Neuronal stem cell (in vitro differentiated cells): ENCODE measurements at regions not wholly inside any gene's neighbourhood (a gene's known extent, or its start where the extent isn't known, plus 50 kb on each side); places are given as distances from the start of the nearest gene placed in this dataset.

ENCODE experiments used
- DNase-seq: peaks from one replicate; pipeline ENCODE4 v3.0.0-alpha.2; 2013; ENCODE audit warnings: low spot score
- H2AFZ ChIP-seq: one replicate; pipeline ENCODE4 v1.6.1; 2013; ENCODE audit warnings: mild to moderate bottlenecking, low read length, inconsistent platforms
- H2AK5ac ChIP-seq: 2 replicates; pipeline ENCODE4 v1.6.1; 2013; ENCODE audit warnings: low read depth, mild to moderate bottlenecking, inconsistent platforms, low read length, moderate library complexity, mixed read lengths
- H2BK120ac ChIP-seq: 2 replicates; pipeline ENCODE4 v1.6.1; 2013; ENCODE audit warnings: low read depth, mild to moderate bottlenecking, inconsistent platforms, low read length, moderate library complexity, mixed read lengths
- H2BK12ac ChIP-seq: one replicate; pipeline ENCODE4 v1.6.1; 2013; ENCODE audit warnings: low read length, inconsistent platforms
- H2BK15ac ChIP-seq: 2 replicates; pipeline ENCODE4 v1.6.1; 2013; ENCODE audit warnings: mild to moderate bottlenecking, low read length, inconsistent platforms, mixed read lengths
- H2BK5ac ChIP-seq: one replicate; pipeline ENCODE4 v1.6.1; 2013; ENCODE audit warnings: inconsistent platforms, mild to moderate bottlenecking, low read length, moderate library complexity
- H3K14ac ChIP-seq: one replicate; pipeline ENCODE4 v1.6.1; 2013; ENCODE audit warnings: low read length, inconsistent platforms
- H3K18ac ChIP-seq: 2 replicates; pipeline ENCODE4 v1.6.1; 2013; ENCODE audit warnings: low read length, inconsistent platforms
- H3K23ac ChIP-seq: 2 replicates; pipeline ENCODE4 v1.6.1; 2013; ENCODE audit warnings: low read depth, mild to moderate bottlenecking, mixed read lengths, low read length, inconsistent platforms; ENCODE audit not compliant: poor library complexity
- H3K27ac ChIP-seq: replicated peaks from 3 replicates; pipeline ENCODE4 v1.5.1; 2013; ENCODE audit warnings: low read length, inconsistent platforms
- H3K27me3 ChIP-seq, 3 experiments: 2 replicates each; pipeline ENCODE4 v1.6.1; 2013; ENCODE audit warnings: low read length in 3 of 3, mild to moderate bottlenecking in 2 of 3, inconsistent platforms in 1 of 3, low read depth in 1 of 3, mixed read lengths in 1 of 3, moderate library complexity in 1 of 3; ENCODE audit not compliant: control insufficient read depth in 3 of 3, insufficient read depth in 3 of 3
- H3K36me3 ChIP-seq, 2 donors: replicated peaks in 1 of 2; 2 replicates each; pipeline ENCODE4 v1.6.1; 2013; ENCODE audit warnings: low read length in 2 of 2; ENCODE audit not compliant: control insufficient read depth in 2 of 2, insufficient read depth in 2 of 2
- H3K4ac ChIP-seq: 2 replicates; pipeline ENCODE4 v1.6.1; 2013; ENCODE audit warnings: inconsistent platforms, mild to moderate bottlenecking, low read length, moderate library complexity
- H3K4me1 ChIP-seq, 2 donors: 1 replicate in 1 of 2; 2 replicates in 1 of 2; pipeline ENCODE4 v1.6.1; 2013; ENCODE audit warnings: low read length in 2 of 2, low read depth in 1 of 2; ENCODE audit not compliant: control insufficient read depth in 2 of 2, insufficient read depth in 1 of 2
- H3K4me2 ChIP-seq: one replicate; pipeline ENCODE4 v1.6.1; 2013; ENCODE audit warnings: mild to moderate bottlenecking, low read length, inconsistent platforms; ENCODE audit not compliant: insufficient read depth, poor library complexity, severe bottlenecking
- H3K4me3 ChIP-seq, 2 donors: 2 replicates each; pipeline ENCODE4 v1.5.1; 2013; ENCODE audit warnings: low read length in 2 of 2, mild to moderate bottlenecking in 2 of 2, inconsistent platforms in 1 of 2, moderate library complexity in 1 of 2
- H3K79me1 ChIP-seq: one replicate; pipeline ENCODE4 v1.6.1; 2013; ENCODE audit warnings: low read depth, mild to moderate bottlenecking, inconsistent platforms, low read length, moderate library complexity
- H3K9ac ChIP-seq: one replicate; pipeline ENCODE4 v1.6.1; 2013; ENCODE audit warnings: mild to moderate bottlenecking, low read depth, low read length, inconsistent platforms; ENCODE audit not compliant: poor library complexity
- H3K9me3 ChIP-seq, 2 donors: replicated peaks in 1 of 2; 2 replicates each; pipeline versions ENCODE3 to v1.6.1; 2013; ENCODE audit warnings: low read length in 2 of 2, mild to moderate bottlenecking in 2 of 2, inconsistent platforms in 1 of 2, low read depth in 1 of 2, mixed read lengths in 1 of 2, moderate library complexity in 1 of 2; ENCODE audit not compliant: control insufficient read depth in 2 of 2, insufficient read depth in 1 of 2
- H4K8ac ChIP-seq: one replicate; pipeline ENCODE4 v1.6.1; 2013; ENCODE audit warnings: low read depth, mild to moderate bottlenecking, inconsistent platforms, low read length, moderate library complexity
- H4K91ac ChIP-seq: one replicate; pipeline ENCODE4 v1.6.1; 2013; ENCODE audit warnings: low read length, low read depth, mild to moderate bottlenecking, inconsistent platforms; ENCODE audit not compliant: poor library complexity
- WGBS, 2 donors: extraction: QIAGEN DNeasy Blood & Tissue Kit; methylation state at CpG; one replicate each; pipeline ENCODE4 v1.1.7; 2013; ENCODE audit warnings: missing lambda C conversion rate in 2 of 2, mixed read lengths in 1 of 2; ENCODE audit not compliant: insufficient read length in 2 of 2, insufficient replicate concordance in 1 of 2; ENCODE audit errors: extremely low coverage in 2 of 2; 5-methylcytosine and 5-hydroxymethylcytosine counted together

DNA sequence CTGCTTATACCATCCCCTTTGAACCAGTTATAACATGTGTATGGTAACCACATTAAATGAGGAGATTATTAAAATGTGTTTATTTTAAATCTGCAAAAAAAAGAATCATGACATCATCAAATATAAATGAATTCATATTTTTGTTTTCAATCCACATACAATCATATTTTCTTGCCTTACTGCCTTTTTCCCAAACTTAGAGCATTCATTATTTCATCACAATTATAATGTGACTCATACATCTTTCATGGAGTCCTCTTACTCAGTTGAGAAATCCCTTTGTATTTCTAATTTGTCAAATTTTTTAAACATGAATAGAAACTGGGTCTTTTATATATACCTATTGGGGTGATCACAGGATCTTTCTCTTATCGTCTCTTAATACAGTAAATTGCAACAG lies 909.6 kb downstream of the DSC3 start:
- no peak overlapping the region for H3K23ac ChIP-seq
- no peak overlapping the region for H3K27ac ChIP-seq
- no peaks in the 10 kb centered on the region for H3K36me3 ChIP-seq
- no peak overlapping the region for H3K14ac ChIP-seq
- H3K4me2 ChIP-seq = no peak overlapping the region
- H3K27me3 ChIP-seq = no peaks in the 10 kb centered on the region
- H3K9ac ChIP-seq = no peak overlapping the region
- H2AFZ ChIP-seq = no peak overlapping the region
- H4K91ac ChIP-seq = no peak overlapping the region
- no peaks in the 10 kb centered on the region for H3K79me1 ChIP-seq
- no peaks in the 10 kb centered on the region for H3K9me3 ChIP-seq
- no peak overlapping the region for H2BK15ac ChIP-seq
- no peak overlapping the region for H2AK5ac ChIP-seq
- H4K8ac ChIP-seq = no peak overlapping the region
- no CpG with 5 or more reads among the region's 1 CpG for WGBS, 2 donors
- H2BK12ac ChIP-seq = no peak overlapping the region
- no peak overlapping the region for H3K4me3 ChIP-seq
- DNase-seq = no peak
- no peak overlapping the region for H3K18ac ChIP-seq
- no peak overlapping the region for H2BK5ac ChIP-seq
- H3K4ac ChIP-seq = no peak overlapping the region
- H2BK120ac ChIP-seq = no peak overlapping the region
- no peaks in the 10 kb centered on the region for H3K4me1 ChIP-seq

DNA sequence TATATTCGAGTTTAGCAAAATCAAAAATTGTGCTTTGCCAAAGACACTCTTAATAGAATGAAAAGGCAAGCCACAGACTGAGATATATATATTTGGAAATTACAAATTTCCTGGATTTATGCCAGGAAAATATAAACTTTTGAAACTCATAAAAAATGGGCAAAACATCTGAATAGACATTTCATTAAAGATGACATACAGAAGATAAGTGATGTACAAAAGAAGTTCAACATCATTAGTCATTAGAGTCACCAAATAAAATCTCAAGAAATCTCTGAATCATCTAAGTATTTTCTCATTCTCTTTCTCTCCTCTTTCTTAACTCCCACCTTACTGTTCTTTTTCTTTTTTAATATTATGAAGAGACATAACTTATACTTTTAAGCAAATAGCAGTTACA lies 921.1 kb downstream of the DSC3 start:
- Histone ChIP-seq H4K91ac (no peak overlapping the region), H3K4ac (no peak overlapping the region), H2AK5ac (no peak overlapping the region), H3K27ac (no peak overlapping the region), H3K36me3 (no peaks in the 10 kb centered on the region), H3K79me1 (no peaks in the 10 kb centered on the region), H2BK12ac (no peak overlapping the region), H4K8ac (no peak overlapping the region), H3K9me3 (no peaks in the 10 kb centered on the region), H3K23ac (no peak overlapping the region), H2BK5ac (no peak overlapping the region), H3K4me1 (no peaks in the 10 kb centered on the region), H2BK15ac (no peak overlapping the region), H3K14ac (no peak overlapping the region), H2BK120ac (no peak overlapping the region), H2AFZ (no peak overlapping the region), H3K18ac (no peak overlapping the region), H3K9ac (no peak overlapping the region), H3K27me3 (no peaks in the 10 kb centered on the region), H3K4me2 (no peak overlapping the region), H3K4me3 (no peak overlapping the region)
- WGBS, 2 donors = no CpG with 5 or more reads among the region's 1 CpG
- DNase-seq = no peak

DNA sequence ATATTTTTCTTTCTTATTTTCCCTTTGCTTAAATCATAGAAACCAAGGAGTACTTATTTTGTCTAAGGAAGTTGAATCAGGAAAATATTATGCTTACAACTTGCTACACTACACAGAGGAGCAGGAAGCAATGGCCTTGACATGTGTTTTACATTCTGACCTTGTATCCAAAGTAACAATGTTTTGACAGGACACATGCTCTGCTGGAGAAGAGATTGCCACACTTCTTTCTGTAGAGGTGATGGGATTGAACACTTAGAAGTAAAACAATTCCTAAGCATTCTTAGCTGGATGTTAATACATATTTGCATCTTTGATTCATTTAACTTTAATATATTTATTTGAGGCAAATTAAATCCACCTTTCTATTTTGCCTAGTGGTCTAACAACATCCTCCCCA lies 929.1 kb downstream of the DSC3 start:
- no peak overlapping the region for H4K8ac ChIP-seq
- no peak for DNase-seq
- no peak overlapping the region for H3K18ac ChIP-seq
- no peaks in the 10 kb centered on the region for H3K79me1 ChIP-seq
- H2BK15ac ChIP-seq = no peak overlapping the region
- H3K27me3 ChIP-seq = no peaks in the 10 kb centered on the region
- no peak overlapping the region for H3K4ac ChIP-seq
- H3K14ac ChIP-seq = no peak overlapping the region
- no peak overlapping the region for H2AK5ac ChIP-seq
- no peak overlapping the region for H3K27ac ChIP-seq
- H2AFZ ChIP-seq = no peak overlapping the region
- no peak overlapping the region for H3K23ac ChIP-seq
- H2BK120ac ChIP-seq = no peak overlapping the region
- H3K4me2 ChIP-seq = no peak overlapping the region
- H3K9ac ChIP-seq = no peak overlapping the region
- no peak overlapping the region for H4K91ac ChIP-seq
- H2BK12ac ChIP-seq = no peak overlapping the region
- H3K4me3 ChIP-seq = no peak overlapping the region
- no peak overlapping the region for H2BK5ac ChIP-seq
- H3K36me3 ChIP-seq = no peaks in the 10 kb centered on the region
- no peaks in the 10 kb centered on the region for H3K9me3 ChIP-seq
- no peaks in the 10 kb centered on the region for H3K4me1 ChIP-seq

DNA sequence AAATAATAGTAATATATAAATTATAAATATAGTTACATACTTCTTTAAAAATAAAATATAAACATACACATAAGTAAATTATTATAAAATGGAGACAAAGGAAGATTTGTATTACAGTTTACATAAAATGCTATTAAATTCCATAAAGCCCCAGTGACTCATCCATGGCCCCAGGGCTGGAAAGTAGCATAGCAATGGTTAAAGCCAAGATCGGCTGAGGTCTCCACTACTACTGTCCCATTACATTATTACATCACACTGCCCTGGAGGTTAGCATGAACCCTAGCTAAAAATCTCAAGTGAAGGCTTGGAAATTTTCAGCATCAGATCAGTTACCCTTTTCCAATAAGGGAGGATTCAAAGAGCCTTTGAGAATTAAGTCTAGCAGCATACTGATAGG lies 936.2 kb downstream of the DSC3 start:
- Histone ChIP-seq H3K79me1 (no peaks in the 10 kb centered on the region), H3K36me3 (no peaks in the 10 kb centered on the region), H3K4me2 (no peak overlapping the region), H3K4me3 (no peak overlapping the region), H2BK5ac (no peak overlapping the region), H3K9me3 (no peaks in the 10 kb centered on the region), H3K23ac (no peak overlapping the region), H3K4me1 (no peaks in the 10 kb centered on the region), H4K8ac (no peak overlapping the region), H3K9ac (no peak overlapping the region), H4K91ac (no peak overlapping the region), H3K27me3 (no peaks in the 10 kb centered on the region), H2AK5ac (no peak overlapping the region), H3K27ac (no peak overlapping the region), H2BK15ac (no peak overlapping the region), H2BK12ac (no peak overlapping the region), H2AFZ (no peak overlapping the region), H3K4ac (no peak overlapping the region), H2BK120ac (no peak overlapping the region), H3K14ac (no peak overlapping the region), H3K18ac (no peak overlapping the region)
- WGBS, 2 donors = no CpG with 5 or more reads among the region's 1 CpG
- DNase-seq = no peak
